ENCODE measurements at regions not wholly inside any gene's neighbourhood (a gene's known extent, or its start where the extent isn't known, plus 50 kb on each side); places are given as distances from the start of the nearest gene placed in this dataset.
"Not testable (repeated sequence)": the region's sequence is repeated elsewhere in the genome, so short reads cannot be mapped to it uniquely, and the experiment has no call there.

- no peak for DNase-seq (ENCODE audit: low read depth, low spot score)
Observed at GRCh38 chr22:22697377-22698117, 53.1 kb downstream of the GGTLC2 start.

- DNase-seq (ENCODE audit: low read depth, low spot score): no peak
Observed at GRCh38 chr22:22698263-22698750, 53.9 kb downstream of the GGTLC2 start.

GRCh38 chr22:22700631-22701030 is 56.2 kb downstream of the GGTLC2 start:
- no peak for DNase-seq (ENCODE audit: low read depth, low spot score)

GRCh38 chr22:22701557-22701956 is 57.1 kb downstream of the GGTLC2 start:
- DNase-seq (ENCODE audit: low read depth, low spot score): not testable (repeated sequence)

GRCh38 chr22:22702237-22703202 is 58.1 kb downstream of the GGTLC2 start:
- DNase-seq (ENCODE audit: low read depth, low spot score): no peak

- no peak for DNase-seq (ENCODE audit: low read depth, low spot score)
Observed at GRCh38 chr22:22703203-22703570, 58.8 kb downstream of the GGTLC2 start.

- DNase-seq (ENCODE audit: low read depth, low spot score): no peak
Observed at GRCh38 chr22:22703715-22704114, 59.3 kb downstream of the GGTLC2 start.

- DNase-seq (ENCODE audit: low read depth, low spot score): no peak
Observed at GRCh38 chr22:22704156-22704946, 59.9 kb downstream of the GGTLC2 start.

- DNase-seq (ENCODE audit: low read depth, low spot score): no peak
Observed at GRCh38 chr22:22705328-22706100, 61.1 kb downstream of the GGTLC2 start.

- no peak for DNase-seq (ENCODE audit: low read depth, low spot score)
Observed at GRCh38 chr22:22706253-22706915, 62.0 kb downstream of the GGTLC2 start.

GRCh38 chr22:22709719-22710445 is 65.5 kb downstream of the GGTLC2 start:
- DNase-seq (ENCODE audit: low read depth, low spot score): no peak

- peak; percentile 75 for DNase-seq (ENCODE audit: low read depth, low spot score)
Observed at GRCh38 chr22:22710719-22711531, 66.5 kb downstream of the GGTLC2 start.

GRCh38 chr22:22711532-22711913 is 67.1 kb downstream of the GGTLC2 start:
- DNase-seq (ENCODE audit: low read depth, low spot score): no peak

GRCh38 chr22:22712092-22712658 is 67.8 kb downstream of the GGTLC2 start:
- DNase-seq (ENCODE audit: low read depth, low spot score): no peak

- DNase-seq (ENCODE audit: low read depth, low spot score): no peak
Observed at GRCh38 chr22:22712666-22713365, 68.4 kb downstream of the GGTLC2 start.

- DNase-seq (ENCODE audit: low read depth, low spot score): no peak
Observed at GRCh38 chr22:22713416-22713815, 69.0 kb downstream of the GGTLC2 start.

GRCh38 chr22:22714600-22715335 is 70.4 kb downstream of the GGTLC2 start:
- DNase-seq (ENCODE audit: low read depth, low spot score): no peak

All from activated CD4-positive, CD25-positive, alpha-beta regulatory T cell treated with anti-CD3 and anti-CD28 coated beads, Interleukin-2, amount 50 U/mL, for 16 hours (primary cell).